ENCODE measurements at regions not wholly inside any gene's neighbourhood (a gene's known extent, or its start where the extent isn't known, plus 50 kb on each side); places are given as distances from the start of the nearest gene placed in this dataset.

- peaks cover 13% of the 10 kb centered on the region for H3K9me3 Mint-ChIP-seq
- no peaks in the 10 kb centered on the region for H3K36me3 Mint-ChIP-seq (ENCODE audit: low read depth)
- no peaks in the 10 kb centered on the region for H3K27me3 ChIP-seq (ENCODE audit: control insufficient read depth in 1 of 2, insufficient read depth in 2 of 2, low read length in 2 of 2)
- no peak overlapping the region for H3K27ac ChIP-seq (ENCODE audit: low read depth in 1 of 2, low read length in 2 of 2)
- no peaks in the 10 kb centered on the region for H3K36me3 ChIP-seq (ENCODE audit: insufficient read depth, low read length)
- no peak overlapping the region for H3K4me3 Mint-ChIP-seq
- H3K9me3 ChIP-seq (ENCODE audit: control insufficient read depth in 1 of 2, insufficient read depth in 1 of 2, low read length in 2 of 2), result peaks cover 0 to 9% of the 10 kb centered on the region in 2 experiments
- H3K4me3 ChIP-seq (ENCODE audit: low read length), result no peak overlapping the region
- H3K4me1 ChIP-seq (ENCODE audit: insufficient read depth, low read length), result no peaks in the 10 kb centered on the region
- CTCF ChIA-PET, result no interaction called here
- no peak for ATAC-seq (ENCODE audit: poor library complexity)
- intact Hi-C loops (cut with DNase I, micrococcal nuclease), result no loop called here
- no peak for TF ChIP-seq CTCF (IDR thresholded peaks at IDR 0.05)
- no peak overlapping the region for H3K27ac Mint-ChIP-seq
- no peaks in the 10 kb centered on the region for H3K4me1 Mint-ChIP-seq (ENCODE audit: low read depth)
- no peaks in the 10 kb centered on the region for H3K27me3 Mint-ChIP-seq
- DNase-seq, result no peak
- POLR2A ChIA-PET, result no interaction called here
Observed at GRCh38 chr2:129256642-129257041, 722.8 kb upstream of the RAB6C start.

GRCh38 chr2:129262934-129263333, 716.5 kb upstream of the RAB6C start:
- ChIA-PET POLR2A (no interaction called here), CTCF (no interaction called here)
- Histone ChIP-seq H3K4me1 (ENCODE audit: insufficient read depth, low read length) (no peaks in the 10 kb centered on the region), H3K27me3 (ENCODE audit: control insufficient read depth in 1 of 2, insufficient read depth in 2 of 2, low read length in 2 of 2) (no peaks in the 10 kb centered on the region), H3K9me3 (ENCODE audit: control insufficient read depth in 1 of 2, insufficient read depth in 1 of 2, low read length in 2 of 2) (peaks cover 4 to 6% of the 10 kb centered on the region in 2 experiments), H3K27ac (ENCODE audit: low read depth in 1 of 2, low read length in 2 of 2) (no peak overlapping the region), H3K4me3 (ENCODE audit: low read length) (no peak overlapping the region), H3K36me3 (ENCODE audit: insufficient read depth, low read length) (no peaks in the 10 kb centered on the region)
- no peak for TF ChIP-seq CTCF (IDR thresholded peaks at IDR 0.05)
- H3K9me3 Mint-ChIP-seq, result peaks cover 19% of the 10 kb centered on the region
- ATAC-seq (ENCODE audit: poor library complexity), result no peak
- intact Hi-C loops (cut with DNase I, micrococcal nuclease), result no loop called here
- H3K4me1 Mint-ChIP-seq (ENCODE audit: low read depth), result no peaks in the 10 kb centered on the region
- no peak overlapping the region for H3K27ac Mint-ChIP-seq
- no peak for DNase-seq
- H3K27me3 Mint-ChIP-seq, result peaks cover 8% of the 10 kb centered on the region
- no peaks in the 10 kb centered on the region for H3K36me3 Mint-ChIP-seq (ENCODE audit: low read depth)
- H3K4me3 Mint-ChIP-seq, result no peak overlapping the region

- CTCF ChIA-PET, result no interaction called here
- intact Hi-C loops (cut with DNase I, micrococcal nuclease), result no loop called here
- Histone ChIP-seq H3K4me1 (ENCODE audit: insufficient read depth, low read length) (no peaks in the 10 kb centered on the region), H3K27ac (ENCODE audit: low read depth in 1 of 2, low read length in 2 of 2) (no peak overlapping the region), H3K4me3 (ENCODE audit: low read length) (no peak overlapping the region), H3K27me3 (ENCODE audit: control insufficient read depth in 1 of 2, insufficient read depth in 2 of 2, low read length in 2 of 2) (no peaks in the 10 kb centered on the region), H3K36me3 (ENCODE audit: insufficient read depth, low read length) (no peaks in the 10 kb centered on the region), H3K9me3 (ENCODE audit: control insufficient read depth in 1 of 2, insufficient read depth in 1 of 2, low read length in 2 of 2) (peaks cover 4 to 6% of the 10 kb centered on the region in 2 experiments)
- POLR2A ChIA-PET, result no interaction called here
- no peaks in the 10 kb centered on the region for H3K36me3 Mint-ChIP-seq (ENCODE audit: low read depth)
- H3K27me3 Mint-ChIP-seq, result peaks cover 8% of the 10 kb centered on the region
- H3K4me1 Mint-ChIP-seq (ENCODE audit: low read depth), result no peaks in the 10 kb centered on the region
- peaks cover 16% of the 10 kb centered on the region for H3K9me3 Mint-ChIP-seq
- TF ChIP-seq CTCF (IDR thresholded peaks at IDR 0.05), result no peak
- ATAC-seq (ENCODE audit: poor library complexity) (no peak), DNase-seq (no peak)
- no peak overlapping the region for H3K27ac Mint-ChIP-seq
- no peak overlapping the region for H3K4me3 Mint-ChIP-seq
Observed at GRCh38 chr2:129263939-129264338, 715.5 kb upstream of the RAB6C start.

Data from CD4-positive, alpha-beta T cell (primary cell).